Fibroblast of skin of right quadriceps (primary cell): ENCODE measurements at regions not wholly inside any gene's neighbourhood (a gene's known extent, or its start where the extent isn't known, plus 50 kb on each side); places are given as distances from the start of the nearest gene placed in this dataset.
A peak's percentile ranks its signal among the peaks of the same experiment; 100 is the strongest.

Experiments used
- DNase-seq: peaks from one replicate; pipeline ENCODE4 v3.0.0-alpha.2; 2013

- no peak for DNase-seq
Observed at GRCh38 chr3:155029941-155030340, 50.2 kb upstream of the MME start.

- peak; percentile 91 for DNase-seq
Observed at GRCh38 chr3:155026999-155027591, 53.0 kb upstream of the MME start.

GRCh38 chr3:155024006-155024638, 56.0 kb upstream of the MME start:
- DNase-seq = peak; percentile 63

DNA sequence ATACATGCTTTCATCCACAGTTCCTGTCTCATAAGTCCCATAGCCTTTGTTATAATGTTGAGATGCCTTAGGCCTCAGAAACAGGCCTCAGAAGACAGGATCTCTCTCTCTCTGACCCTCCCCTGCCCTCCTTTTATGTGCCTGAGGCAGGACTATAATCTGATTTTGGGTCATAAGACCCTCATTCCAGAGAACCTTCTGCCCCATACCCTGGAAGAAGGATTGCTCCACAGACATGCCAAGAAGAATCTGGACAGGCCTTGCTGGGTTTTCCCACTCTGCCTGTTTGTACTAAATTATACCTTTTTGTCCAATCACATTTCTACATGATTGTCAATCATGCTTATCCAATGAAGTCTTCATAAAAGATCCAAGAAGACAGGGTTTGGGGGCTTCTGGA, 57.2 kb upstream of the MME start:
- DNase-seq = no peak

GRCh38 chr3:155019575-155019974, 60.5 kb upstream of the MME start:
- DNase-seq = peak; percentile 45

DNA sequence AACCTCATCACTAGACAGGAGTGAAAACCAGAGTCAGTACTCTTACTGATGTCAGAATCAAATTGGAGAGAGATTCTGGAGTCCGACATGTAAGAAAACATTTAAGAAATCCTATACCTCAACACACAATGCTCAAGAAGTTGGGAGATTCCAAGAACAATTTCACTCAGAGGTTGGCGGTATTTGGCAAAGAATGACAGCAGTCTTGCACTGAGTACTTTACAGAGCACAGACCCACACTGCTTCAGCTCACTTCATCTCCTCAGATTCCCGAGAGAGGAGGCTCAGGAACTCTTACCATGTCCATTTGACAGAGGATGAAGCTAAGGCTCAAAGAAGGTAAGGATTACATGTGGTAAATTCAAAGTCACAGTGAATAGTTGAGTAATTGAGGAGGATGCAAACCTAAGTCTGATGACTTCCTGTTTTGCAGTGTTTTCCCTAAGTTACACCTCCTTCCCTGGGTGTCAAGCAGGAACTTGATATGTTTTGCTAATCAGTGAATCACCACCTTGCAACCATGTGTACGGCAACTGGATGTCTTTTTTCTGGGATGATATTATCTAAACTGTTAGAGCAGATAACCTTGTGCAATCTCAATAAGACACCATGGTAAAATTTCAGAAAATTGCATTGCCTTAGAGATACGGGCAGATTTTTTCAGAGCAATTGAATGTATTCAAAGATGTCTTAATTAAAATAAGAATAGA, 61.3 kb upstream of the MME start:
- DNase-seq = peak; percentile 61

GRCh38 chr3:155015776-155016436, 64.2 kb upstream of the MME start:
- DNase-seq = peak; percentile 28

GRCh38 chr3:155014953-155015352, 65.2 kb upstream of the MME start:
- DNase-seq = no peak

DNA sequence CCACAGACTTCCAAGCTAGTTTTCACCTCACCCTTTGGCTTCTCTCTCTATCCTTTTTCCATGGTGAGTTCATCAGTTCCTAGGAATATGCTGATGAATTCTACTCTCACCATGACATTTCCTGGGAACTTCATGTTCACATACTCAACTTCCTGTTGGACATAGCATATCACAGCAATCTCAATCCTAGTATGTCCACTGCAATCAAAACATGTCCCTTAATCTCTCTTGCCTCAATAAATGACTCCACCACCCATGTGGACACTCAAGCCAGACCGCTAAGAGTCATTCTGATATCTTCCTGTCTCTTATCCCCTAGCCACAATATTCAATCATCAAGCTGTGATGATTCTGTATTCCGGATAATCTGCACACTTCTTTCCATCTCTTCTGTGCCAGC, 66.7 kb upstream of the MME start:
- no peak for DNase-seq

- DNase-seq = no peak
Observed at GRCh38 chr3:155012584-155012983, 67.5 kb upstream of the MME start.

DNA sequence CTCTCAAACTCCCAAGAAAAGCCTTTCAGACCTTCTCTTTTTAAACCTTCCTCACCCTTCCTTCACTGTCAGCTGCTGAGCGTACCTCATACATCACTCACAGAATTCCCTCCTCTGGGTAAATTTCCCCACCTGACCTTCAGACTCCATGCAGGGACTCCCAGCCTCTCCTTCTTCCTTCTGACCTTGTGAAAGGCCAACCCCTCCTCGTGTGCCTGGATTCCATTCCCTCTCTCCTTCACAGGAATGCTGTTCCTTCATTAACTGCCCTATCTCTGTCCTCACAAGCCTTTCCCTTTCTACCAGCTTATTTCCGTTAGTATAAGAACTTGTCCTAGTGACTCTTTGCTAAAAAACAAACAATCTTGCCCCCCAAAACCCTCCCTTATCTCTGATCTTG, 69.7 kb upstream of the MME start:
- no peak for DNase-seq

DNA sequence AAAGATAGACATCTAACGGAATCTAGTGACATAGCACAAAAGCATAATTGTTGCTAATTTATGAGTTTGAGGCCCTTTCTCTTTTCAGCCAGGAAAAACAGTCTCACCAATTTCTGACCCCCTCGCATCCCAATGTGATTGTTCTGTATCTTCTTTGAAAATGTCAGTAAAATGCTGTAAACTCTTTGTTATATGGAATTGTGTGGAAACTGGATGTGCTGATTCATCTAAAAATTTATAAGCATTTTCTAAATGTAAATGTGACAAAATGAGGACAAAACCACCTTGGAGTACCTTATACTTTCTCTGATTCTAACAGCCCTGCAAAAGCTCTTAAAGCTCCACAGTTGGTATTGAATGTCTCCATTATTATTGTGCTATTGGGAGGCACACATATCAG, 70.9 kb upstream of the MME start:
- no peak for DNase-seq

- no peak for DNase-seq
Observed at GRCh38 chr3:155007729-155008128, 72.4 kb upstream of the MME start.

- DNase-seq = no peak
Observed at GRCh38 chr3:155001289-155002010, 78.7 kb upstream of the MME start.

DNA sequence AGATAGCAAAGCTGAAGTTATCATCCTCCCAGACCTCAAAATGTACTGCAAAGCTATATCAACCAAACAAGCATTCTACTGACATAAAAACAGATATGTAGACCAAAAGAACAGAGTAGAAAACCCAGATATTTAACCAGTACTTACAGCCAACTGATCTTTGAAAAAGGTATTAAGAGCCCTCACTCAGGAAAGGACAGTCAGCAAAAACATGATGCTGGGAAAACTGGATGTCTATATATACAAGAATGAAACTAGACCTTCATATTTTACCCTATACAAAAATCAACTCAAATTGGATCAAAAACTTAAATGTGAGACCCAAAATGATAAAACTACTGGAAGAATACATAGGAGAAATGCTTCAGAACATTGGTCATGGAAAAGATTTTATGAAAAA, 87.5 kb upstream of the MME start:
- DNase-seq = no peak

DNA sequence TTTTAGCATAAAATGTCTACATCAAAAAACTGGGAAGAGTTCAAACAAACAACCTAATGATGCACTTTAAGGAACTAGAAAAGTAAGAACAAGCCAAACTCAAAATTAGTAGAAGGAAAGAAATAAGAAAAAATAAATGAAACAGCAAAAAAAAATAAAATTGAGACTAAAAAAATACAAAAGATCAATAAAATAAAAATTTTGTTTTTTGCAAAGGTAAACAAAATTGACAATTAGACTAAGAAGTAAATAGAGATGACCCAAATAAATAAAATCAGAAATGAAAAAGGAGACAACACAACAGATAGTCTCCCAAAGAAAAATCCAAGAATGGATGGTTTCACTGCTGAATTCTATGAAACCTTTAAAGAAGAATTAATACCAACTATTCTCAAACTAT, 89.6 kb upstream of the MME start:
- no peak for DNase-seq

DNA sequence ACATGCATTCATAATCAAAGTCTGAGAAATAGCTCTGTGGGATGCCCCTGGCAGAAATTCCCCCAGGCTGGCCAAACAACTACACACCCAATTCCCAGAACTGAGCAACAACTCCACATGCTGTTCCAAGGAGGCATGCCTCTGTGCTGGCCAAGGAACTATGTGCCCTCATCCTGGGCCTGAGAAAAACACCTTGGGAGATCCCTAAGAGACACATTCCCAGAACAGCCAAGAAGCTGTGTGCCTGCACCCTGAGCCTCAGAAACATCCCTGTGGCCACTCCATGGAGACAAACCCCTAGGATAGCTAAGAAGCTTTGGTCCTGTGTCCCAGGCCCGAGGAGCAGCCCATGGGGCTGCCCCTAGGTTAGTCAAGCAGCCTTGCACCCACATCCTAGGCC, 92.3 kb upstream of the MME start:
- no peak for DNase-seq

- DNase-seq = no peak
Observed at GRCh38 chr3:154981664-154982063, 98.5 kb upstream of the MME start.

GRCh38 chr3:154981201-154981600, 98.9 kb upstream of the MME start:
- peak; percentile 64 for DNase-seq

DNA sequence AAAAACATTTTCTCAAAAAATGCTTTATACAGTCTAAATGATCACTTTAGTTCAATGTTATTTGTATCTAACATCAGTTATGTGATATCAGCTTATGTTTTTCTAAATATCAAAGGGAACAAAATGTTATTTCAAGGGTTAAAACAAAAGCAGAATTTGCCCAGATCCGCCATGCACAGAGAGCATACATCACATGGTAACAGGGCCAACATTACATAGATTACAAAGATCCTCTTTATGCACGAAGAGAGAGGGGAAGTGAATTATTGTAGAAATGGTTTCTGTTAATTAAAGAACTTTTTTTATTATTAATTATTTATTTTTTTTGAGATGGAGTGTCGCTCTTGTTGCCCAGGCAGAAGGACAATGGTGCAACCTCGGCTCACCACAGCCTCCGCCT, 100.8 kb upstream of the MME start:
- DNase-seq = no peak

GRCh38 chr3:154977666-154978065, 102.5 kb upstream of the MME start:
- no peak for DNase-seq

- no peak for DNase-seq
Observed at GRCh38 chr3:154976072-154976983, 103.8 kb upstream of the MME start.
